GM12872 (cell line): ENCODE measurements at regions not wholly inside any gene's neighbourhood (a gene's known extent, or its start where the extent isn't known, plus 50 kb on each side); places are given as distances from the start of the nearest gene placed in this dataset.

ENCODE experiments used
- TF ChIP-seq, protein P1 (sequence below): IDR thresholded peaks from 3 replicates; pipeline ENCODE4 v1.5.1; 2011; ENCODE audit warnings: low read depth, mild to moderate bottlenecking, low read length, moderate library complexity; ENCODE audit not compliant: insufficient read depth

GRCh38 chr13:83057119-83057518 is 825.2 kb downstream of the SLITRK1 start:
- TF ChIP-seq, protein P1, sequence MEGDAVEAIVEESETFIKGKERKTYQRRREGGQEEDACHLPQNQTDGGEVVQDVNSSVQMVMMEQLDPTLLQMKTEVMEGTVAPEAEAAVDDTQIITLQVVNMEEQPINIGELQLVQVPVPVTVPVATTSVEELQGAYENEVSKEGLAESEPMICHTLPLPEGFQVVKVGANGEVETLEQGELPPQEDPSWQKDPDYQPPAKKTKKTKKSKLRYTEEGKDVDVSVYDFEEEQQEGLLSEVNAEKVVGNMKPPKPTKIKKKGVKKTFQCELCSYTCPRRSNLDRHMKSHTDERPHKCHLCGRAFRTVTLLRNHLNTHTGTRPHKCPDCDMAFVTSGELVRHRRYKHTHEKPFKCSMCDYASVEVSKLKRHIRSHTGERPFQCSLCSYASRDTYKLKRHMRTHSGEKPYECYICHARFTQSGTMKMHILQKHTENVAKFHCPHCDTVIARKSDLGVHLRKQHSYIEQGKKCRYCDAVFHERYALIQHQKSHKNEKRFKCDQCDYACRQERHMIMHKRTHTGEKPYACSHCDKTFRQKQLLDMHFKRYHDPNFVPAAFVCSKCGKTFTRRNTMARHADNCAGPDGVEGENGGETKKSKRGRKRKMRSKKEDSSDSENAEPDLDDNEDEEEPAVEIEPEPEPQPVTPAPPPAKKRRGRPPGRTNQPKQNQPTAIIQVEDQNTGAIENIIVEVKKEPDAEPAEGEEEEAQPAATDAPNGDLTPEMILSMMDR, result no peak

DNA sequence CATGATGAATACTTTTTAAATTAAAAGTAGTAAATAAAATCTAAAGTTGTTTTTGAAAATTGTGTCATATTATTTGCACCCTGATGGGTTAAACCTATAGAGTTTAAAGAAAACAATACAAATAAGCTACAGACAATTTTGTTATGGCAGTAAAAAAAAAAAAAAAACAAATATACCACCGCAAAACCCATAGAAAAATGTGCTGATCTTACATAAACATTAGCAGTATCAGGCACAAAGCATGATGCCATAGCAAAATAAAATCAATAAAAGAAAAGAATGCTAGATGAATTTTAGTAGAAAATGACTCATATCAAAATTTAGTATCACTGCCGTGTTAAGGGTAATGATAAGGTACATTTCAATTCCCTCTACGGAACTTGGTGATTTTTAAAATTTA is 826.0 kb downstream of the SLITRK1 start:
- TF ChIP-seq, protein P1, result no peak

- TF ChIP-seq, protein P1, result no peak
These were observed 833.9 kb downstream of the SLITRK1 start for GRCh38 chr13:83048419-83048818.

GRCh38 chr13:83024955-83025594 is 857.2 kb downstream of the SLITRK1 start:
- TF ChIP-seq, protein P1, result no peak

DNA sequence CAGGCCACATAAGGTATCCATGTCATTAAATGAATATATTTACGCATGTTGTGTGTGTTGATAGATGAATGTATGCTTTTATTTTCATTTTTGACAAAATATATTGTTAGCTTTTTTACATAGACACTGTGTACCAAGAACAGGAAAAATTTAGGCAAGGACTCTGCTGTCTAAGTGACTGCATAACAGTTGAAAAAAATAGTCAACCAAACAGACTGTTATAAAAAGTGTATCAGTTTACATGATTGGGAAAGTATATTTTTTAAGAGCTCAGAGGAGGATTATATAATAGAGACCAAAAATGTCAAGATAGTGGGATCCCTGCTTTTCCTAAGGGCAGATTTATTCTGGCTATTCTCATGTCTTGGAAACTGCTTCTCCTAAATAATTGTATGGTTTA is 858.0 kb downstream of the SLITRK1 start:
- TF ChIP-seq, protein P1, result no peak

DNA sequence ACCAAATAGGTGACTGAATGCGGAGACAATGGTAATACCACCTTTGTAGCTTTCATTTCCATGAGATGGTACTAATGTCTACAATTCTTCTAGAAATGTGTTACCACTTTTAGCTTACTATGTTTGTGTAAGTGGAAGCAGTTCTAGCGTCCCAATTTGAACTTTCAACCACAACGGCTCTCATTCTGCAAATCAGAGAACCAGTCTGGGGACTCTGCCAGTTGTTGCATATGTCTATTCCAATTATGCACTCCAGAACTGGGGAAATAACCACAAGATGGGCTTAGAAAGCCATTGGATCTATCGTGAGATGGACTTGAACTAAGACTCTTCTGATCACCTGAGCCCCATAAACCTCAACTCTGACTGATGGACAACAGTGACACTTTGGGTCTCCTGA is 862.3 kb downstream of the SLITRK1 start:
- TF ChIP-seq, protein P1, result no peak

GRCh38 chr13:83009987-83010386 is 872.3 kb downstream of the SLITRK1 start:
- TF ChIP-seq, protein P1, result no peak
